Activated CD4-positive, alpha-beta memory T cell treated with anti-CD3 and anti-CD28 coated beads for 36 hours (primary cell): ENCODE measurements at regions not wholly inside any gene's neighbourhood (a gene's known extent, or its start where the extent isn't known, plus 50 kb on each side); places are given as distances from the start of the nearest gene placed in this dataset.
"Not testable (repeated sequence)": the region's sequence is repeated elsewhere in the genome, so short reads cannot be mapped to it uniquely, and the experiment has no call there.

Experiments used
- CTCF ChIA-PET: fragments of 350-600 bp; sonication (Branson Sonifier 250); formaldehyde crosslinking; loops from one replicate; lab custom pipeline; 2021; ENCODE audit warnings: antibody characterized with exemption, inconsistent platforms; lab: Charles Lee
- POLR2A ChIA-PET: fragments of 350-600 bp; sonication (Branson Sonifier 250); formaldehyde crosslinking; loops from one replicate; lab custom pipeline; 2021; ENCODE audit warnings: antibody characterized with exemption; lab: Charles Lee
- DNase-seq: peaks from one replicate; pipeline ENCODE4 v3.0.0-alpha.2; 2020
- H3K27ac Mint-ChIP-seq: one replicate; pipeline ENCODE4 v1.8.0; 2021; ENCODE audit warnings: mixed read lengths
- H3K27me3 Mint-ChIP-seq: one replicate; pipeline ENCODE4 v1.8.0; 2021; ENCODE audit warnings: mixed read lengths
- H3K36me3 Mint-ChIP-seq: one replicate; pipeline ENCODE4 v1.8.0; 2021; ENCODE audit warnings: mixed read lengths
- H3K4me1 Mint-ChIP-seq: one replicate; pipeline ENCODE4 v1.8.0; 2021; ENCODE audit warnings: low read depth, mixed read lengths
- H3K4me3 Mint-ChIP-seq: one replicate; pipeline ENCODE4 v1.8.0; 2021; ENCODE audit warnings: mild to moderate bottlenecking, mixed read lengths
- H3K9me3 Mint-ChIP-seq: one replicate; pipeline ENCODE4 v1.8.0; 2021; ENCODE audit warnings: mixed read lengths
- intact Hi-C: fragments of 100-400 bp; cut with micrococcal nuclease; formaldehyde crosslinking; loops from one replicate; pipeline ENCODE4 v1.15.1; 2023

DNA sequence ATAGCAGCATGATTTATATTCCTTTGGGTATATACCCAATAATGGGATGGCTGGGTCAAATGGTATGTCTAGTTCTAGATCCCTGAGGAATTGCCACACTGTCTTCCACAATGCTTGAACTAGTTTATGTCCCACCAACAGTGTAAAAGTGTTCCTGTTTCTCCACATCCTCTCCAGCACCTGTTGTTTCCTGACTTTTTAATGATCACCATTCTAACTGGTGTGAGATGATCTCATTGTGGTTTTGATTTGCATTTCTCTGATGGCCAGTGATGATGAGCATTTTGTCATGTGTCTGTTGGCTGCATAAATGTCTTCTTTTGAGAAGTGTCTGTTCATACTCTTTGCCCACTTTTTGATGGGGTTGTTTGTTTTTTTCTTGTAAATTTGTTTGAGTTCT lies 54.0 kb upstream of the GPR89A start:
- intact Hi-C loops, H3K27ac Mint-ChIP-seq, POLR2A ChIA-PET, H3K36me3 Mint-ChIP-seq, H3K9me3 Mint-ChIP-seq, H3K4me3 Mint-ChIP-seq, CTCF ChIA-PET, H3K4me1 Mint-ChIP-seq, DNase-seq: not testable (repeated sequence)
- H3K27me3 Mint-ChIP-seq, result peaks cover 35% of the 10 kb centered on the region

DNA sequence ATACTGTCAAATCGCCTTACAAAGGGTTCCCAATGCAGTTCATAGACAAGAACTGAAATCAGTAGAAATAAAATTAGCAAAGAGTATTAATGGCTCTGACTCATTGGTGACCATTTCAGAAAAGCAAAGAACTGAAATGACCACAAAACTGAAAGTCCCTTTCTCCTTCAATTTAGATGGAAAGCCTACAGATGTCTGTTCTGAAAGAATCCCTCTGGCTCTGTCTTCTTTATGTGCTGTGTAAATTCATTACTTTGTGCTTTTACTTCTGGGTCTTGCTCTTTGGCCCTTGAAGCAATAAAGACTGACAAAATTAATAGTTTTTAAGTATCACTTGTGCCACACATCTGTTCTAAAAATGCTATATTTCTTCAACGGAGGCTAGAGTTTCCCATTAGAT lies 62.7 kb upstream of the GPR89A start:
- Mint-ChIP-seq H3K36me3 (no peaks in the 10 kb centered on the region), H3K4me1 (no peaks in the 10 kb centered on the region), H3K27me3 (peaks cover 16% of the 10 kb centered on the region), H3K9me3 (no peaks in the 10 kb centered on the region), H3K4me3 (no peak overlapping the region), H3K27ac (no peak overlapping the region)
- DNase-seq, result no peak
- ChIA-PET POLR2A (no interaction called here), CTCF (no interaction called here)
- intact Hi-C loops, result no loop called here

DNA sequence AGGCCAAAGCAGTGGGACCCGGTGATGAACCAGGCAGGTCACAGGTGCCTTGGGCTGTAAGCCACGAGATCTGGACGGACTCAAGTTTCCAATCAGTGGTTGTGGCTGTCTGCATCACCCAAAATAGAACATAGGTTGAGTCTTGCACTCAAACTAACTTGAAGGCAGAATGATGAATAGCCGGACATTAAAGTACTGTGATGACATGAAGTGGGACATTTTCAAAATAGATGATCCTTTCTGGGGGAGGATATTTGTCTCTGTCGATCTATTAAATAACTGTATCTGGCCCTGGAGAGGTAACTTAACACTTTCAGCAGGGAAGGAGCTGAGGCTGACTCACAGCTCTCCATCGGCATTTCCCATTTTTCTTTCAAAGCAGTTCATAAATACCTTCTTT lies 66.1 kb upstream of the GPR89A start:
- H3K4me3 Mint-ChIP-seq, H3K4me1 Mint-ChIP-seq, intact Hi-C loops, H3K9me3 Mint-ChIP-seq, H3K36me3 Mint-ChIP-seq, CTCF ChIA-PET, POLR2A ChIA-PET, H3K27ac Mint-ChIP-seq, DNase-seq: not testable (repeated sequence)
- H3K27me3 Mint-ChIP-seq, result peaks cover 16% of the 10 kb centered on the region

DNA sequence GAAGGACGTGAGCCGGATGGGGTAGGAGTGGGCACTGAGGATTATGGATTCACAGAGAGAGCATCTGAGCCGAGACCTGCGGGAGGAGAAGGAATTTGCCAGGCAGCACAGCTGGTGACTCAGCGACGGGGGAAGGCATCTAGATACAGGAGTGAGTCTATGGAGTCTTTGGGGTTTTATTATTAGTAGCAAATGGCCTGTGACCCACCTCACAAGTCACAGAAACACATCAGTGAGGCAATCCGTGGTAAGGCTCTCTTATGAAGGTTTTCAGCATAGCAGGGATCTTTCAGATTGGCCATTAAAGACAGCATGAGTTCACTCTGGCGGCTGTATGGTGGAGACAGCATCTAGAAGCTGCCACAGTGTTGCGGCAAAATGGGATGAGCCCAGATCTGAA lies 66.5 kb upstream of the GPR89A start:
- POLR2A ChIA-PET, DNase-seq, H3K4me1 Mint-ChIP-seq, CTCF ChIA-PET, H3K27ac Mint-ChIP-seq, H3K9me3 Mint-ChIP-seq, intact Hi-C loops, H3K36me3 Mint-ChIP-seq, H3K4me3 Mint-ChIP-seq: not testable (repeated sequence)
- peaks cover 16% of the 10 kb centered on the region for H3K27me3 Mint-ChIP-seq

DNA sequence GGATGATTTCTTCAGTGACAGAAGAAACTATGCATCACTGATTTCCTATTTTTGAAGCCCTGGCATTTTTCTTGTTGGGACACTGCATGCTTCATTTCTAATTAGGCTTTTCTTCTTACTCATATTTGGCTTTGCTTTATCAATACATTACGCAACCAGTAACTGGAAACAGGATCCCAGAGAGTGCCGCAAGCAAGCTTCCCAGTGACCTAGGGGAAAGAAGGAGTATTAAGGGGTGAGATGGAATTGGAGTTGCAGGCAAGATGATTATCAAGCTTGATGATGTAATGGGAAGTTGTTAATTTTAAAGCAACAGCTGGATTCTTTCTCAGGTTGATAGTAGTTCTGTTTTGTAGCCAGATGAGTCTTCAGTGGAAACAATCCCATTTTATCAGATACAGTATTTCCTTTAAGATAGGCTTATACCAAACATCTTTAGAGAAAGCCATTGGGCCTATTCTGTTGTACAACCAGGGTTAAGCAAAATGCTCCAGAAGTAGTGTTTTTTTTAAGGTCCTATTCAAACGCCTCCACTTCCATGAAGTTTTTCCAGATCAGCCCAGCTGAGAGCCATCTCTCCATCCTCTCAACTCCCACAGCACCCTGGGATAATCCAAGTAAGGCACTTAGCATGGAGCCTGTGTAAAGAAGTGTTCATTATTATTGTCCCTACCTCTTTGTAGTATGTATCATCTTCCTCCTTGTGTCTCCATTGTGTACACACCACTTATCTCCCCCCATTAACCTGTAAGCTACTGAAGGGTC lies 69.5 kb upstream of the GPR89A start:
- POLR2A ChIA-PET, H3K9me3 Mint-ChIP-seq, H3K4me3 Mint-ChIP-seq, H3K36me3 Mint-ChIP-seq, intact Hi-C loops, H3K27ac Mint-ChIP-seq, DNase-seq, CTCF ChIA-PET, H3K4me1 Mint-ChIP-seq: not testable (repeated sequence)
- H3K27me3 Mint-ChIP-seq, result peaks cover 18% of the 10 kb centered on the region

DNA sequence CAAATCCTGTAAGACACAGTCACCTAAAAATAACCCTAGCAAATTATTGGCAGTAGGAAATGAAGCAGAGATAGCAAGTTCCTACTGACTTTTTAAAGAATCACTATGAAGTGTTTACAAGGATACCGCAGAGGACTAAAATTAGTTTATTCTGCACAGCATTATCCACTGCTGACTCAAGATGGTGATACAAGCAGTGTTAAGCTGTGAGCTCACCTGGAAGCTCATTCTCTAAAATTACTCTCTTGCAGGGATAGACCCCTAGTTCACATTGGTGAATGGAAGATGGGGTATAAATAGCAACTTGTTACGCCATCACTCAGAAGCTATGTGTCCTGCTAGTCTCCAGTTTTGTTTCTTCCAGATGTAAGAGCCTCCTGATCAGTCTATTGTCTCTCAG lies 70.8 kb upstream of the GPR89A start:
- H3K4me3 Mint-ChIP-seq, CTCF ChIA-PET, H3K4me1 Mint-ChIP-seq, intact Hi-C loops, H3K9me3 Mint-ChIP-seq, DNase-seq, H3K36me3 Mint-ChIP-seq, H3K27ac Mint-ChIP-seq, POLR2A ChIA-PET: not testable (repeated sequence)
- peaks cover 12% of the 10 kb centered on the region for H3K27me3 Mint-ChIP-seq

DNA sequence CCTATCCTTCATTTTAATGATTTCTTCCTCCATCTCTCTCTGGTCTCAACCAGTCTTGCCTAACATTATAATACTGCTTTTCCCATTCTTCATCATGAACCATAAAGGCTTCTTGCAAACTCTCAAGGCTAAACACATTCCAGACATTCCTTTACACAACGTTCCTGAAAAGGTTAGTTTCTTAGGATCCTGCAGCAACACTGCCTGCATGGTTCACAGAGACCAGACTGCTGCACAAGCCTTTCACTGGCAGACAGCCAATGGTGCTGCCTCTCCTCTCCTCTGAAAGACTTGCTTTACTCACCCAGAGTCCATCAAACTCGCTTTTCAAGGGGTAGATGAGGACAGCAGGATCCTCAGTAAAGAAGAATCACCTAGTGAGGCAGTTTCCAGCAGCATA lies 72.3 kb upstream of the GPR89A start:
- H3K27ac Mint-ChIP-seq, H3K9me3 Mint-ChIP-seq, H3K27me3 Mint-ChIP-seq, CTCF ChIA-PET, POLR2A ChIA-PET, intact Hi-C loops, DNase-seq, H3K4me1 Mint-ChIP-seq, H3K36me3 Mint-ChIP-seq, H3K4me3 Mint-ChIP-seq: not testable (repeated sequence)

DNA sequence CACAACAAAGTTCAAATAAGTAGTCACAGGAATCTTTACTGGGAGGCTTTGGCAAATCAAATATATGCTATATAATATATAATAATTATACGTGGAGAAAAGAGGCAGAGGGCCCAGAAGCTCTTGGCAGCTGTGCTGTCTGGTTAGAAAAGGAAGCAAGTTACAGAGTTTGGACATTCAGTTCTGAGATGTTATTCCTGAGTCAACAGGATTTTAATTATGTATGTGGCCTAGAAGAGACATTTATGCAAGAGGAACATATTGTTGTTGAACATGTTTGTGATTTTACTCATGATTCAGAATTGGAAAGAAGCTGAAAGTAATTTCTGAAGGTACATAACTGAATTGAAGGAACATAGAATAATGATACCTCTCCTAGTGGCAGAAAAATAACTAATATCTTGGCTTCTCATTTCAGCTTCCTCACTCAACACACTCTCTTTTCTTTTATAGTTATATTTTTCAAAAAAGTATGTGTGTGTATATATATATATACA lies 79.7 kb upstream of the GPR89A start:
- H3K36me3 Mint-ChIP-seq, POLR2A ChIA-PET, DNase-seq, intact Hi-C loops, H3K4me3 Mint-ChIP-seq, H3K4me1 Mint-ChIP-seq, H3K27ac Mint-ChIP-seq, CTCF ChIA-PET, H3K27me3 Mint-ChIP-seq, H3K9me3 Mint-ChIP-seq: not testable (repeated sequence)

DNA sequence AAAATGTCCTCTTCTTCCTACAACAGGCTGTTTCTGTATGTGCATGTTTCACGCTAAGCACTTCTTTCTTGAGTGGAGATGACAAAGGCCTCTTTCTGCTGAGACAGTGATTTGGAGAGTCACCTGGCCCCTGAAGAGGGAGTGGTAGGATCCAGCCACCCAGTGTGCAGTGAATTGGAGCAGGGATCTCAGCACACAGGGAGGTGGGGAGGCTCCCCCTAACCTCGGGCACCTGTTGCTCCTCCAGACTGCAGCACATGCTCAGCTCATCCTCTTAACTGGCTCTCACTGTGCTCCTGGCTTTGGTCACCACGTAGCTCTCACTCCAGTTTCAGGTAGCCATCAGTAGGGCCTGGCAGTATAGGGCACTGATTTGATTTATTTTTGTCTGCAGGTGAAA lies 87.6 kb upstream of the GPR89A start:
- H3K27me3 Mint-ChIP-seq, result peaks cover 14% of the 10 kb centered on the region
- intact Hi-C loops, H3K27ac Mint-ChIP-seq, H3K9me3 Mint-ChIP-seq, H3K4me1 Mint-ChIP-seq, CTCF ChIA-PET, POLR2A ChIA-PET, DNase-seq, H3K36me3 Mint-ChIP-seq, H3K4me3 Mint-ChIP-seq: not testable (repeated sequence)

DNA sequence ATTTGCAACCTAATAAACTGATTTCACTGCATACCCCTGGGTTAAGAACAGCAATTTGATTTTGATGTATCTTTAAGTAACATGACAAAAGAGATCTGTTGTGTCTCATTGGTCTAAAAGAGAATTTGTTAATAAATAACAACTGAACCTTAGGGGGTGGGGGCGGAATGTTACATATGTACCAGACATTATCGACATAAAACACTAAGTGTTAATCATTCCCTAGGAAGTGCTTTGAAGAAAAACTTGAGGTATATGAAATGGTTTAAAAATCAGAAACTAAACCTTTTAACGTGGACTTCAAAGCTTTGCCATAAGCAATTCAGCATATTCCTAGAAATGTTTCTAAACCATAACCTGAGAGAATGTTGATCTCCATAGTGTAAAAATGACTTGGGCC lies 88.5 kb upstream of the GPR89A start:
- DNase-seq, H3K4me1 Mint-ChIP-seq, H3K36me3 Mint-ChIP-seq, intact Hi-C loops, H3K9me3 Mint-ChIP-seq, CTCF ChIA-PET, POLR2A ChIA-PET, H3K4me3 Mint-ChIP-seq, H3K27ac Mint-ChIP-seq: not testable (repeated sequence)
- H3K27me3 Mint-ChIP-seq, result peaks cover 14% of the 10 kb centered on the region

DNA sequence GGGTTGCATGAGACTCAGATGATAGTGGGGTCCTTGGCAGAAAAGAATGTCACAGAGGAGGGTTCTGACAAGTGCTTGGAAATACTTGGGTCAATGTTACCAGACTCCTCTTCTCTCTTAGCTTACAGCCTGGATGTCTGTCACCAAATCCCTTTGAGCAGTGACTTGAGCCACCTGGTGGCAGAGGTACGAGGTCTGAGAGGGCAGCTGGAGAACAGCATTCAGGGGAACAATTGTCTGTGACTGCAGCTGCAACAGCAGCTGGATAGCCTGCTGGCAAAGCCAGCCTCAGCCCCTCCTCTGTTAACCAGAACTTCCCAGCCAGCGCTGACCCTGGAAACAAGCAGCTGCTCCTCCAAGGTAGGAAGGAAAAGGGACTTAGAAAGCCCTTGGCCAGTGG lies 87.6 kb upstream of the NBPF20 start:
- peak; percentile 16 for DNase-seq
- H3K4me3 Mint-ChIP-seq, H3K4me1 Mint-ChIP-seq, intact Hi-C loops, H3K27me3 Mint-ChIP-seq, H3K9me3 Mint-ChIP-seq, H3K36me3 Mint-ChIP-seq, CTCF ChIA-PET, H3K27ac Mint-ChIP-seq, POLR2A ChIA-PET: not testable (repeated sequence)

DNA sequence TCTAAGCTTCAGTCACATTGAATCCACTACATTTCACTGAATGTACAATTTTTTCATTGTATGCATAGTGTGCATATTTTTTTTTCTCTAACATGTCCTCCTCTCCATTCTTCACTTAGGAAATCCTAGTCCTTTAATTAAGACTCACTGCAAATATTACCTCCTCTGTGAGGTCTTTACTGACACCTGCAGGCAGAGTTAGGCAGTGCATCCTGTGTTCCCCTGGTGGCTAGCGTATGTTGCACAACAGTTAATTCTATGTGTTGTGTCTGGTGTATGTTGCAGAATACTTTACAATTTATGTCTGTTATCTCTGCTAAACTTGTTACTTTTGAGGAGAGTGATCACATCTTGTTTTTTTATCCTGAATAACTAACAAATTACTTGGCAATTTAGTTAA lies 82.7 kb upstream of the NBPF20 start:
- intact Hi-C loops, H3K27ac Mint-ChIP-seq, H3K4me1 Mint-ChIP-seq, H3K4me3 Mint-ChIP-seq, H3K27me3 Mint-ChIP-seq, H3K9me3 Mint-ChIP-seq, DNase-seq, H3K36me3 Mint-ChIP-seq, CTCF ChIA-PET, POLR2A ChIA-PET: not testable (repeated sequence)
